NCI-H748 (cell line): ENCODE measurements at regions not wholly inside any gene's neighbourhood (a gene's known extent, or its start where the extent isn't known, plus 50 kb on each side); places are given as distances from the start of the nearest gene placed in this dataset.
"Not testable (repeated sequence)": the region's sequence is repeated elsewhere in the genome, so short reads cannot be mapped to it uniquely, and the experiment has no call there.

ENCODE experiments used
- DNase-seq: peaks from one replicate; lab custom pipeline; 2025; ENCODE audit not compliant: unreplicated experiment; lab: John Stamatoyannopoulos, UW

DNA sequence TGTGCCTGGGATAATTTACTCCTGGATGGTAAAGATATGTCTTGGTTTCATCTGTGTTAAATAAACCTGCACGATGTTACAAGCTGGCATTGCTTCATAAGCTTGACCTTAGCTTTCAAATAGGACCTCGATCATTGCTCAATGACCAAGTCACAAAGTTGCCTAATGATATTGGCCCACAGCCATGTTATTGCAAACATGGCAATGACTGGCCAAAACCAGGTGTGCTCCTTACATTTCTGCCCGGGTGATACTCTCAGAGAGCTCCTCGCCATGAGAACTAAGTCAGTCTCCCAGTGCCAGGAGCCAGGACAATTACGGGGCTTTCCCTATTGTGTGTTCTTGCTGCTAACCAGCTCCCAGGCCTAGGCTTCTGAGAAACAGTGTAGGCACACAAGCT is 72.5 kb upstream of the CYP1B1 start:
- no peak for DNase-seq

DNA sequence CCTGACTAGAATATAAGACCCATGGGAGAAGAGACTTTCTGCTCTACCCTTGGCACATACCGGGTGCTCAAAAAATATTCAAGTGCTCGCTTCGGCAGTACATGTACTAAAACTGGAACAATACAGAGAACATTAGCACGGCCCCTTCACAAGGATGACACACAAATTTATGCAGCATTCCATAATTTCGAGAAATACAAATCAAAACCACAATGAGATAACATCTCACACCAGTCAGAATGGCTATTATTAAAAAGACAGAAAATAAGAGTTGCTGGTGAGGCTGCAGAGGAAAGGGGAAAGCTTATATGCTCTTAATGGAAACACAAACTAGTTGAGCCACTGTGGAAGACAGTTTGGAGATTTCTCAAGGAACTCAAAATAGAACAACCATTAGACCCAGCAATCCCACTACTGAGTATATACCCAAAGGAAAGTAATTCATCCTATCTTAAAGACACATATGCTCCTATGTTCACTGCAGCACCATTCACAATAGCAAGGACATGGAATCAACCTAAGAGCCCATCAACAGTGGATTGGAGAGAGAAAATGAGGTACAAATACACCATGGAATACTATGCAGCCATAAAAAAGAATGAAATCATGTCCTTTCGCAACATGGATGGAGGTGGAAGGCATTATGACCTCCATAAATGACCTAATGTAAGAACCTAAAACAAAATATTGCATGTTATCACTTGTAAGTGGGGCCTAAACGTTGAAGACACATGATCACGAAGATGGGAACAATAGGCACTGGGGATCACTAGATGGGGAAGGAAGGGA is 71.6 kb upstream of the CYP1B1 start:
- DNase-seq, result no peak

DNA sequence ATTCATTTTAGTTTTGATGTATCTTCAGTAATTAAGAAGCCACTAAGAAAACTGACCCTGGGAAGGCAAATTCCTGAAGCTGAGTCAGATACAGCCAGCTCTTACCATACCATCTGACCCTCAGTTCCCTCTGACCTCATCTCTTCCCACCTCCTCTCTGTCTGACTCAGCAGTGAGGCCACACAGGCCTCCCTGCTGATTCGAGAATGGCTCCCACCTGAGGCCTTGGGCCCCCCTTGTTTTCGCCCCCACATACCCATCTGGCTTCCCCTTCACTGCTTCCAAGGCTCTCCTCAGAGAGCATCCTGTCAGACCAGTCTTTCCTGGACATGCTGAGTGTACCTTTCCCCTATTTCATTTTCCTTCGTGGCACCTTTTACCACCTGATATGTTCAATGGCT is 71.0 kb upstream of the CYP1B1 start:
- DNase-seq, result no peak

DNA sequence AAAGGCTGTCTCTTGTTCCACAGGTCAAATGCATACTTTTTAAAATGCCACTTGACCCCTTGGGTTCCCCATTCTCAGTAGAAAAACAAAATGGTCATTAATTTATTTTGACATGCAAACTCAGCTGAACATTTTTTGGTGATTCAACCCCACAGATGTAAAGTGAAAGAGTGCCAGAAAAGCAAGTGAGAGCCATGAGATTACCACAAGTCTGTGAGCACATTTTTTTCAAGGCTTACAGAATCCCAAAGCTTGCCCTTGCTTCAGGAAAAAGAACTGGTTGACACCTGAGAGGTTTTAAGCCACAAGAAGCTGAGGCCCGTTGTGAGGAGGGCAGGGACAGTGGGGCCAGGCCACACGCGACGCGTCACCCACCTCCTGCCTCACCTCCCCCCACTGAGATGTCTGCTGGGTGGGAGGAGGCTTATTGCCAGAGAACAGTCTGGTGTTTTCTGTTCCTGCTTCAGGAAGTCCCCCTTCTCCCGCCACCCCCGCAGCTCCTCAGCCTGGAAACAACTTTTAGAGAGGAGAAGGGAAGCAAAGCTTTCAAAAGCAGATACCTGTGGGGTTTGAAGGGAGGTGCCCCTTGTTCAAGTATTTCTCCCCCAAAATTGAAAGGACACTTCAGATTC is 70.4 kb upstream of the CYP1B1 start:
- no peak for DNase-seq

DNA sequence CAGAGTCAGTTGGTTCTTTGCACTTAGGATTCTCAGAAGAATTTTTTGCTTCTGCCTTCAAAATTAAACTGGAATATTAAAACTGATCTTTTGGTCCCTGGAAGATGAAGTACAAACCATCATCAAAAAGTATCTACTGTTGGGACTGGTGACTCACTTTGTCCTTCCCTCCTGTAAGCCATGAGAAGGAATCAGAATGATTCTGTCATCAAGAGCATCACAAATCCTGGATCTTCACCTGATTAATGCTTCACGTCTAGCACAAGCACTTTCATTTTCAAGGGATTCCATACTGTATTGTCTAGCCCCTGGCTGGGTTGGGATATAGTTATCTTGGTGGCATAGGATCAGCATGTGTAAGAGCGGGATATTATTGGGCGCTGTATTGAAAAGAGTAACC is 69.3 kb upstream of the CYP1B1 start:
- no peak for DNase-seq

DNA sequence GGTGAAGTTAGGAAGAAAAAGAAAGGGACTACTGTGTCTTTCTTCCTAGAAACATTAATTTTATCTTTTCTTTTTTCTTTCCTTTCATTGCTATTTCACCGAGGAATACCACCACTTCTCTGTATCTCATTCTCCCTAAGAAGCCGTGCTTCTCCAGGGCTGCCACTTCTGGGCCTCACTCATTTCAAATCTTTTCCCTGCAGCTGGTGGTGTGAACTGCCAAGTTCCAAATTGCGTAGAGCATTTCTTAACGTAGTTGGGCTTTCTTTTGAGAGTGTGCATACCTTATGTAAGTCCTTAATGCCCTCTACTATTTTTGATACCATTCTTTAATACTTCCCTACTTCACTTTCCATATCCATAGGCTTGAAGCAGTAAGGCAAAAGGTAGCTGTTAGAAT is 66.7 kb upstream of the CYP1B1 start:
- DNase-seq, result no peak

DNA sequence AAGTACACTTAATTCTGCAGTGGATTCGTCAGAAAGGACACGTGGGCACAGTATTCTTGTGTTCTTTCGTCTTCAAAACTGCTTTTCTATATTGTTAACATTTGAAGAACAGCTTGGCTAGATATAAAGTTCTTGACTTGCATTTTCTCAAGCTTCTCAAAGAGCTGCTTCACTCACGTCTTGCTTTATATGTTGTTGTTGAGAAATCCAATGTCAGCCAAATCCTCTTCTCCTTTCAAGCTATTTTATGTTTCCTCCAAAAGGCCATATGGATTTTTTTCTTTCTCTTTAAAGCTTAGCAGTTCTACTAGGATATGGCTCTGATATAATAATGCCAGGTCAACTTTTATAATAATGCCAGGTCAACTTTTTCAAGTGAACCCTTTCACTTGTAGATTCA is 65.5 kb upstream of the CYP1B1 start:
- DNase-seq, result no peak

DNA sequence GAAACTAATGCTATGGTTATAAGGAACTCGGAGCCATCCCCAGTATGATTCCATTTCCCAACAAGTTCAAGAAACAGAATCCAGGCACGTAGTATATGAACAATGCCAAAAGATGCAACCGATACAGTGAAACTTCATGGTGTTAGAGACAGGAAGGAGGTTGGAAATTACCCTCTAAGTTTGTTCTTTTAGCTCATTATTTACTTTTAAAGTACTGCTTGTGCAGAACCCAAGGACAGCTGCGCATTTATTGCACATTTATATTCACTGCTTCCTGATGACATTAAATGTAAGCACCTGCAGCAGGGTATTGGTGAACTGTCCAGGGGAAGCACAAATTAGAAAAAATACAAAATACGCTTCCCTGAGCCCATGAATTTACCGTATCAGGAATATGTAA is 63.0 kb upstream of the CYP1B1 start:
- DNase-seq, result no peak

DNA sequence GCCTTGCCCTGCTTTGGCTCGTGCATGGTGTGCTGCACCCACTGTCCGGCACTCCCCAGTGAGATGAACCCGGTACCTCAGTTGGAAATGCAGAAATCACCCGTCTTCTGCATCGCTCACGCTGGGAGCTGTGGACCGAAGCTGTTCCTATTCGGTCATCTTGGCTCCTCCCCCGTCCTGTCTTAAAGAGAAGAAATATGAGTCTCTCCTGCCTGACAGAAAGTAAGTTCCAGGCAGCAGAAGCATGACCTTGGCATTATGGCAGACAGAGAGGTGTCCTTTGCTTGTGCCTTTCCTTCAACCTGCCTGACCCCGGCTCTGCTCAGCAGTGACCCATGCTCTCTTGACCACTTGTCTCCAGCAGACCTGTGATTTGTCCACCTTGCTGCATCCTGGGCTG is 62.5 kb upstream of the CYP1B1 start:
- DNase-seq, result no peak

DNA sequence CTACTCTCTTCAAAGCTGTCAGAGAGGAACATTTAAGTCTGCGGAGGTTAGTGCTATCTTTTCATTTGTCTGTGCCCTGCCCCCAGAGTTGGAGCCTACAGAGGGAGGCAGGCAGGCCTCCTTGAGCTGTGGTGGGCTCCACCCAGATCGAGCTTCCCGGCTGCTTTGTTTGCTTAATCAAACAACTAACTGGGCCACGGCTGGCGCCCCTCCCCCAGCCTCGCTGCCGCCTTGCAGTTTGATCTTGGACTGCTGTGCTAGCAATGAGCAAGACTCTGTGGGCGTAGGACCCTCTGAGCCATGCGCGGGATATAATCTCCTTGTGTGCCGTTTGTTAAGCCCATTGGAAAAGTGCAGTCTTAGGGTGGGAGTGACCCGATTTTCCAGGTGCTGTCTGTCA is 62.0 kb upstream of the CYP1B1 start:
- not testable (repeated sequence) for DNase-seq

DNA sequence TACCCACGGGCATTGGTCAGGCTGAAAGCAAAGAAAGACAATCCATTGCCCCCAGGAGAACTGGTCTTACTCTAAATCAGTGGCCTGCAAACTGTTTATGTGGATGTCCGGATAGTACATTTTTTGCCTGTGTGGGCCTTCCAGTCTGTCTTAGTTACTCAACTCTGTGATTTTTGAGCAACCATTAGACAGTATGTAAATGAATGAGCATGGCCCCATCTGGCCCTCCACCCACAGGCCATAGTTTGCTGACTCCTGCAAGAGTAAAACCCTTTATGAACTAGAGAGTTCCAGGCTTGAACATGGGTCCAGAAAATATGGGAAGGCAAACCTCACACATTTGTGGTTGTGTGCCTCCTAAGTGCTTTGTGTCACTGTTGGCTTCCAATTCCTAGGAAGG is 55.7 kb upstream of the CYP1B1 start:
- no peak for DNase-seq

DNA sequence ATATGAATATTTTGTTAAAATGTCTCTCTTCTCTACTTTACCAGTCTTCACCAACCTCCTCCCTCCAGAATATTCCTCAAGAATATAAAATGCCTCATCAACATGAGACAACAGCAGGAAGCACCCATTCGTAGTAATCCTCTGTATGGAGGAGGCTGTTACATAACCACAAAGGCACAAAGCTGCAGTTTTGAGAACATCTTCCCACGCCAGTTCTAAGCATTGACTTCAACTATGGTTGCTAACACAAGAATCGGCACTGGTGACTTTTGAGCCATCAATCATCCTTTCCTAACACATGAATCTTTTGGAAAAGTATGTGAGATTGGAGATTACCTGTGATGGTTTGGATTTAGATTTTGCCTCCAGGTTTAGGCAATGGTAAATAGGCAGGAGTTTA is 54.9 kb upstream of the CYP1B1 start:
- DNase-seq, result no peak

DNA sequence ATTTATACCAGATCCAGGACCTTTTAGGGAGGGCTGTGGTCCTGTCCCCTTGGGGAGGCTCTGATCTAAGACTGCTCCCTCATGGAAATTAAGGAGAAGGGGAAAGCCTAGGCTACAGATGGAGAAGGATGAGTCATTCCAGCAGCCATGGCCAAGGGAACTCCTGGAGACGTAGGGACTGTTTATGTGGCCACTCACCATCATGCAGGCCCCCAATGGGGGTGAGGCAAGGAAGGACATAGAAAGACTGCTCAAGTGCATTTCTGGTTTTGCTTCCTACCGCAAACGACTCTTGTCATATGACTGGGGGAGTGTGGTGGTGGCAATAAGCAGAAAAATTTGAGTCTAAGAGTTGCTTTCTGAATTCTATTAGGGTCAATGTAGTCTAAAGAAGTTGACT is 54.0 kb upstream of the CYP1B1 start:
- no peak for DNase-seq

DNA sequence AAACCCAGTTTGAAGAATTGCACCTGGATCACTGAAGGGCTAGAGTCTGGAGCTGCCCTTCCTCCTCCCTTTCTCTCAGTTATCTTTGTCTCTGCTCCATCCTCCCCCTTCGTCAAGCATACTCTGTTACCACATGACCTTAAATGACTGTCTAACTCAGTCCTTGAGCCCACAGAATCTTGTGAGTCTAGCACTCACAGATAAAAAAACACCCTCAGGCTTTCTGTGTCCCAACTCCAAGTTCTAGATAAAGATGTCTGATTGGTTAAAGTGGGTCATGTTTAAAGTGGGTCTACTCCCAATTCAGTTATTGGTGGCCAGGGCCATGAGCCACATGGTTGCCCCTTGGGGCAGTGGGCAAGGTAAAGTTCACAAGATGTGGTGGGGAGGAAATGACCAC is 53.5 kb upstream of the CYP1B1 start:
- DNase-seq, result no peak

DNA sequence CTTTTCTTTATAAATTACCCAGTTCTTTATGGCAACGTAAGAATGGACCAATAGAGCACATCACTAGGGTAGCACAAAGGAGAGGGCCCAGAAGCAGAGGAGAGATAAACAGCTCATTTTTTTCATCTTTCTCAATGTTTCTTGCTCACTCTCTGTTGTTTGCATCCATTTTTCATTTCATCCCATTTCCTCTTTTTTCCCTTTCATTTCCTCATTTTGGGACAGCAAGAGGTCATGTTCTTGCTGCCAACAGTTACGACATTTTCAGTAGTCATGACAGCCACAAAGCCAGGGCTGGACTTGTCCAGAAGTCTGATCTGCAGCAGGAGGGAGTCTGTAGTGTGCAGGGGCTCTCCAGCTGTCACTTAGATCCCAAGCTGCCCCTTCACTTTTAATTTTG is 52.7 kb upstream of the CYP1B1 start:
- no peak for DNase-seq

DNA sequence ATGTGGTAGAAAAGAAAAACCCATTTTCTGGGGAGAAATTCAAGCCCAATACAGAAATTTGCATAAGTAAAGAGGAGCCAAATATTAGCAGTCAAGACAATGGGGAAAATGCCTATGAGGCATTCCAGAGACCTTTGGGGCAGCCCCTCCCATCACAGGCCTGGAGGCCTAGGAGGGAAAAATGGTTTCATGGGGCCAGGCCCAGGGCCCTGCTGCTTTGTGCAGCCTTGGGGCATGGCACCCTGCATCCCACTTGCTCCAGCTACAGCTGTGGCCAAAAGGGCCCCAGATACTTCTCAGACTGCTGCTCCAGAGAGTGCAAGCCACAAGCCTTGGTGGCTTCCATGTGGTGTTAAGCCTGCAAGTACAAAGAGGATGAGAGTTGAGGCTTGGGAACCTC is 51.3 kb upstream of the CYP1B1 start:
- no peak for DNase-seq

DNA sequence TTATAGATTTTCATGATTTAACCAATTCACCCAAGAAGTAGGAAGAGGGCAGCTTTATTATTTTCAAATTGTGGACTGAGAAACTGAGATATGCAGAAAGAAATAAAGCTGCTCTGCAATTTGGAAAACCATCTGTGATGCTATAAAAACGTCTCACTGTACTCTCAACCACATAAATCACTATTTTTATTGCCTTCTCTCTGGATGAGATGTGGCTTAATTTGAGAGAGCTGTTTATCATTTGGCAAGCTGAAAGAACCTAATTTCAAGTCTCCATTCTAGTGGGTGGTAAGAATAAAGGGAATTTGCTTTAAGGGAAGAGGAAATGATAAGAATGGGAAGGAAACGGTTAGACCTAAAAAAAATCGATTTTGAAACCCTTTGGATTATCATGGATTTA is 49.9 kb upstream of the CYP1B1 start:
- no peak for DNase-seq
